Loucy (cell line): ENCODE measurements at regions not wholly inside any gene's neighbourhood (a gene's known extent, or its start where the extent isn't known, plus 50 kb on each side); places are given as distances from the start of the nearest gene placed in this dataset.

Experiments
- EZH2phosphoT487 ChIP-seq: fragments of 200-600 bp; IDR thresholded peaks from 2 replicates; pipeline ENCODE4 v1.6.1; 2018; ENCODE audit warnings: antibody characterized with exemption, mild to moderate bottlenecking, moderate library complexity, borderline replicate concordance
- TF ChIP-seq, protein P1 (sequence below): fragments of 200-600 bp; sonication (generic); conservative IDR thresholded peaks from 2 replicates; pipeline ENCODE4 v1.5.1; 2014; ENCODE audit warnings: mild to moderate bottlenecking, antibody characterized with exemption, low read length

DNA sequence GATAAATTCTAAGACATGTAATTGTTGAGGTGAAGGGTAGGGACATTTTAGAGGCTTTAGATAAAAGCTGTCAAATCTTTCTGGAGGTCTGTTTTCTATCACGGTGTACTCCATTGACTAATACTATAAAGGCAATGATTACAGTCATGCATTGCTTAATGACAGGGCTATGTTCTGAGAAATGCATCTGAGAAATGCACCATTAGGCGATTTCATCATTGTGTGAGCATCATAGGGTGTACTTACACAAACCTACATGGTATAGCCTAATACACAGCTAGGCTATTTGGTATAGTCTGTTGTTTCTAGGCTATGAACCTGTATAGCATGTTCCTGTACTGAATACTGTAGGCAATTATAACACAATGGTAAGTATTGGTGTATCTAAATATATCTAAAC is 71.3 kb upstream of the FYN start:
- TF ChIP-seq, protein P1, sequence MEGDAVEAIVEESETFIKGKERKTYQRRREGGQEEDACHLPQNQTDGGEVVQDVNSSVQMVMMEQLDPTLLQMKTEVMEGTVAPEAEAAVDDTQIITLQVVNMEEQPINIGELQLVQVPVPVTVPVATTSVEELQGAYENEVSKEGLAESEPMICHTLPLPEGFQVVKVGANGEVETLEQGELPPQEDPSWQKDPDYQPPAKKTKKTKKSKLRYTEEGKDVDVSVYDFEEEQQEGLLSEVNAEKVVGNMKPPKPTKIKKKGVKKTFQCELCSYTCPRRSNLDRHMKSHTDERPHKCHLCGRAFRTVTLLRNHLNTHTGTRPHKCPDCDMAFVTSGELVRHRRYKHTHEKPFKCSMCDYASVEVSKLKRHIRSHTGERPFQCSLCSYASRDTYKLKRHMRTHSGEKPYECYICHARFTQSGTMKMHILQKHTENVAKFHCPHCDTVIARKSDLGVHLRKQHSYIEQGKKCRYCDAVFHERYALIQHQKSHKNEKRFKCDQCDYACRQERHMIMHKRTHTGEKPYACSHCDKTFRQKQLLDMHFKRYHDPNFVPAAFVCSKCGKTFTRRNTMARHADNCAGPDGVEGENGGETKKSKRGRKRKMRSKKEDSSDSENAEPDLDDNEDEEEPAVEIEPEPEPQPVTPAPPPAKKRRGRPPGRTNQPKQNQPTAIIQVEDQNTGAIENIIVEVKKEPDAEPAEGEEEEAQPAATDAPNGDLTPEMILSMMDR = no peak
- no peak for TF ChIP-seq EZH2phosphoT487
